ENCODE measurements at regions not wholly inside any gene's neighbourhood (a gene's known extent, or its start where the extent isn't known, plus 50 kb on each side); places are given as distances from the start of the nearest gene placed in this dataset.

GRCh38 chr12:107477947-107478610, 207.5 kb upstream of the PWP1 start:
- DNase-seq = no peak

GRCh38 chr12:107478881-107479280, 206.7 kb upstream of the PWP1 start:
- no peak for DNase-seq

GRCh38 chr12:107480836-107481608, 204.6 kb upstream of the PWP1 start:
- peak; percentile 13 to 38 for DNase-seq

- DNase-seq = no peak
Observed at GRCh38 chr12:107484230-107484629, 201.4 kb upstream of the PWP1 start.

- no peak for DNase-seq
Observed at GRCh38 chr12:107484941-107485340, 200.7 kb upstream of the PWP1 start.

GRCh38 chr12:107485731-107486130, 199.9 kb upstream of the PWP1 start:
- DNase-seq = no peak

- no peak for DNase-seq
Observed at GRCh38 chr12:107486140-107486892, 199.3 kb upstream of the PWP1 start.

GRCh38 chr12:107487011-107487680, 198.5 kb upstream of the PWP1 start:
- DNase-seq = no peak

GRCh38 chr12:107488666-107489065, 196.9 kb upstream of the PWP1 start:
- no peak for DNase-seq

GRCh38 chr12:107490010-107490409, 195.6 kb upstream of the PWP1 start:
- DNase-seq = no peak

GRCh38 chr12:107491856-107492255, 193.7 kb upstream of the PWP1 start:
- no peak for DNase-seq

GRCh38 chr12:107492393-107493134, 193.0 kb upstream of the PWP1 start:
- peak in 1 of 2 experiments; percentile 17 for DNase-seq

- DNase-seq = no peak
Observed at GRCh38 chr12:107493135-107493494, 192.5 kb upstream of the PWP1 start.

GRCh38 chr12:107493666-107494065, 191.9 kb upstream of the PWP1 start:
- DNase-seq = no peak

GRCh38 chr12:107494331-107494730, 191.3 kb upstream of the PWP1 start:
- DNase-seq = no peak

GRCh38 chr12:107495604-107496003, 190.0 kb upstream of the PWP1 start:
- no peak for DNase-seq

GRCh38 chr12:107497231-107497630, 188.4 kb upstream of the PWP1 start:
- no peak for DNase-seq

- no peak for DNase-seq
Observed at GRCh38 chr12:107500307-107500706, 185.3 kb upstream of the PWP1 start.

- no peak for DNase-seq
Observed at GRCh38 chr12:107501681-107502080, 183.9 kb upstream of the PWP1 start.

- no peak for DNase-seq
Observed at GRCh38 chr12:107503129-107503855, 182.3 kb upstream of the PWP1 start.
